ENCODE measurements at regions not wholly inside any gene's neighbourhood (a gene's known extent, or its start where the extent isn't known, plus 50 kb on each side); places are given as distances from the start of the nearest gene placed in this dataset.

DNA sequence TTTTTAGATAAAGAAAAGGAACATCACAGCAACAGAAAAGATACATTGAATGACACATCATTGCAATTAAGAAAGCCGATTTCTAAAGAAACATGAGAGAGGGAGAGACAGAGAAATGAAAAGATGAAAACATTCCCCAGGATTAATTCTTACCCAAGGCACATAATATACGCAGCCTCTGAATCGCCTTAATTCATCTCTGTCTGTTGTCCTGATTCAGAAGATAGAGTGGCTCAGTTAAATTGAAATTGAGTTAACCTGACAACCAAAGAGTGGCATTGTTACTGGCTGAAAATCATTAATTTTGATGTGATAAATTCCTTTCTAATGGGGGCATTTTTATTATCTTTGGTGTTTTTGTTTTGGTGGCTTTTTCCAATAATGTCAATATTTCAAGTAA is 701.9 kb downstream of the EDEM1 start:
- WGBS: 62% methylated on average over 3 of the region's 3 CpGs
- H3K9me3 ChIP-seq: no peaks in the 10 kb centered on the region
- H3K4me3 ChIP-seq: no peak overlapping the region
- H3K4me1 ChIP-seq: no peaks in the 10 kb centered on the region
- DNase-seq (ENCODE audit: low spot score in 2 of 2): no peak
- TF ChIP-seq POLR2AphosphoS5 (IDR thresholded peaks at IDR 0.05) (no peak), POLR2A (IDR thresholded peaks at IDR 0.05) (no peak), EP300 (IDR thresholded peaks at IDR 0.05) (no peak)
- TF ChIP-seq, protein P1, sequence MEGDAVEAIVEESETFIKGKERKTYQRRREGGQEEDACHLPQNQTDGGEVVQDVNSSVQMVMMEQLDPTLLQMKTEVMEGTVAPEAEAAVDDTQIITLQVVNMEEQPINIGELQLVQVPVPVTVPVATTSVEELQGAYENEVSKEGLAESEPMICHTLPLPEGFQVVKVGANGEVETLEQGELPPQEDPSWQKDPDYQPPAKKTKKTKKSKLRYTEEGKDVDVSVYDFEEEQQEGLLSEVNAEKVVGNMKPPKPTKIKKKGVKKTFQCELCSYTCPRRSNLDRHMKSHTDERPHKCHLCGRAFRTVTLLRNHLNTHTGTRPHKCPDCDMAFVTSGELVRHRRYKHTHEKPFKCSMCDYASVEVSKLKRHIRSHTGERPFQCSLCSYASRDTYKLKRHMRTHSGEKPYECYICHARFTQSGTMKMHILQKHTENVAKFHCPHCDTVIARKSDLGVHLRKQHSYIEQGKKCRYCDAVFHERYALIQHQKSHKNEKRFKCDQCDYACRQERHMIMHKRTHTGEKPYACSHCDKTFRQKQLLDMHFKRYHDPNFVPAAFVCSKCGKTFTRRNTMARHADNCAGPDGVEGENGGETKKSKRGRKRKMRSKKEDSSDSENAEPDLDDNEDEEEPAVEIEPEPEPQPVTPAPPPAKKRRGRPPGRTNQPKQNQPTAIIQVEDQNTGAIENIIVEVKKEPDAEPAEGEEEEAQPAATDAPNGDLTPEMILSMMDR (IDR thresholded peaks at IDR 0.05): no peak
- no peak overlapping the region for H3K27ac ChIP-seq
- H3K36me3 ChIP-seq: no peaks in the 10 kb centered on the region
- H3K27me3 ChIP-seq: no peaks in the 10 kb centered on the region

DNA sequence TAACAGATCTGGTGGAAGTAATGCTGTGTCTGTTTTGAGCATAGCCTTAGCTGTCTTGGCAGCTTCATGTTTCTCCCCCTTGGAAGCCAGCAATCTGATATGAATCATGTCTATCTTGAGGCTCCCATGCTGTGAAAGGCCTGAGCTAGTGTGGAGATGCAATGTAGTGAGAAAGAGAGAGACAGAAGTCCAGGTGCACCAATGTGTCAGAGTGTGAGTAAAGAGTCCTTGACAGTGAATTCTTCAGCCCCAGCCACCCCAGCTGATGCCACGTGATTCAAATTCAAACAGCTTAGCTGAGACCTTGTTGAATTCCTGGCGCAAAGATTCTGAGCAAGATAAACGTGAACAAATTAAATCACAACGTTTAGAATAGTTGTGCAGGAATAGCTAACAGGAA is 704.2 kb downstream of the EDEM1 start:
- no peak for DNase-seq (ENCODE audit: low spot score in 2 of 2)
- Histone ChIP-seq H3K4me3 (no peak overlapping the region), H3K36me3 (no peaks in the 10 kb centered on the region), H3K4me1 (no peaks in the 10 kb centered on the region), H3K9me3 (no peaks in the 10 kb centered on the region), H3K27ac (no peak overlapping the region), H3K27me3 (no peaks in the 10 kb centered on the region)
- WGBS: 52% methylated on average over 4 of the region's 4 CpGs
- TF ChIP-seq, protein P1 (IDR thresholded peaks at IDR 0.05): no peak
- TF ChIP-seq POLR2A (IDR thresholded peaks at IDR 0.05) (no peak), EP300 (IDR thresholded peaks at IDR 0.05) (no peak), POLR2AphosphoS5 (IDR thresholded peaks at IDR 0.05) (no peak)

DNA sequence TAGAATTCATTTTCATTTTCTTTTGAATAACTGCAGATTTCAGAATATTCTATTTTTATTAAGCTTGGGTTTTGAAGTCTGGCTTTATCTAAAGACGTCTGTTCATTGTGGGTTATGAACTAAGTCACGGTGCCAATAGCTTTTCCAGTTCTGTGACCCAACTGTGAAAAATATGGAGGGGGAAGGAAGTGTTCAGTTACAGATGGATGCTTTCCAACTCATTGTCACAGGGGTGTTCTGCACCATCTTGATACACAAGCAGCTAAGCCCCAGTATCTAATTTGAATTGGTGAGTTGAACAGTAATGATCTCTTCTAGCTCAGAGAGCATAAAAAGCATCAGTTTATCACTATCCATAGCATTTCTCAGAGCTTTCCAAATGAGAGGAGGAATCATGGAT is 710.6 kb downstream of the EDEM1 start:
- 64% methylated on average over 2 of the region's 2 CpGs for WGBS

DNA sequence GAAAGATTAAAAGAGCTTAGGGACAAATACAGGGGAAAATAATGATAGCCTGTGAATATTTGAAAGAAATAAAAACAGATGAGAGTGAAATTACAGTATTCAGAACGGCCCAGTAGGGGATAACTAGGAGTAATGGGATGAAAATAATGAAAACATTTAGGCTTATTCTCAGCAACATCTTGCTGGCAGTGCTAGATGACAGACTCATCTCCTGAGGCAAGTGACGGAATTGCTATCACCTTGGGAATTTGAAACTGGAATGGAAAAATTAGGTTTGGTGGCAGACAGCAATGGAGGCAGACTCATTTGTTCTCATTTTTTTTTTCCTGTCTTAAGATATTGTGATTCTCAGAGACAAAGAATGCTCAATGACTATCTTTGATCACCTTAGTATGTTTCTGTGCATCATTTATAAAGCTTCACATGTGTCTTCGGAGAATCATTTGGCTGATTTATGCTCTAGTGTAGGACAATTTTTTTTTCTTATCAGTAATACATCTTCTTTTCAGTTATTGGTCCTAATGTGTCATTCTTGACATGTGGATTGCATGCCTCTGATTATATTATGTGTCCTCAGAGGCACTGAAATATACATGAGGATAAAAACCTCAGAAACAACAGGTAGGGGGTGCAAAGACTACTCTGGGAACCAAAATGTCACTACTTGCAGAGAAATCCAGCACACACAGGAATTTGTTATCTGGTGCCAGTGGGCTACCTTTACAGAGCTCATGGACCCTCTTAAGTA is 711.7 kb downstream of the EDEM1 start:
- no peak for TF ChIP-seq POLR2AphosphoS5 (IDR thresholded peaks at IDR 0.05)
- TF ChIP-seq, protein P1 (IDR thresholded peaks at IDR 0.05): no peak
- no peak for TF ChIP-seq POLR2A (IDR thresholded peaks at IDR 0.05)
- no peak for TF ChIP-seq EP300 (IDR thresholded peaks at IDR 0.05)

More for the DNA sequence above, 710.6 kb downstream of the EDEM1 start:
- no peak for DNase-seq (ENCODE audit: low spot score in 2 of 2)
- no peaks in the 10 kb centered on the region for H3K4me1 ChIP-seq
- H3K9me3 ChIP-seq: no peaks in the 10 kb centered on the region
- TF ChIP-seq, protein P1 (IDR thresholded peaks at IDR 0.05): no peak
- TF ChIP-seq POLR2A (IDR thresholded peaks at IDR 0.05) (no peak), POLR2AphosphoS5 (IDR thresholded peaks at IDR 0.05) (no peak), EP300 (IDR thresholded peaks at IDR 0.05) (no peak)
- no peak overlapping the region for H3K4me3 ChIP-seq
- no peaks in the 10 kb centered on the region for H3K27me3 ChIP-seq
- no peaks in the 10 kb centered on the region for H3K36me3 ChIP-seq
- no peak overlapping the region for H3K27ac ChIP-seq

DNA sequence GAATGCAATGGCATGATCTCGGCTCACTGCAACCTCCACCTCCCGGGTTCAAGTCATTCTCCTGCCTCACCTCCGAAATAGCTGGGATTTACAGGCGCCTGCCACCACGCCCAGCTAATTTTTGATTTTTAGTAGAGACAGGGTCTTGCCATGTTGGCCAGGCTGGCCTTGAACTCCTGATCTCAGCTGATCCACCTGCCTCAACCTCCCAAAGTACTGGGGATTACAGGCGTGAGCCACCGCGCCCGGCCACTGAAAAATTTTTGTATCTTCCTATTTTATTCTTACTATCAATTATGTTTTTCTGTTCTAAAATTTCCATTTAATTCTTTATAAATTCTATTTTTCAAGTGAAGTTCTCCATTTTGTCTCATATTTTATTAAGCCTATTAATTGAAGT is 730.4 kb downstream of the EDEM1 start:
- peaks cover 4% of the 10 kb centered on the region for H3K9me3 ChIP-seq
- no peak overlapping the region for H3K27ac ChIP-seq
- no peaks in the 10 kb centered on the region for H3K4me1 ChIP-seq
- H3K36me3 ChIP-seq: no peaks in the 10 kb centered on the region
- DNase-seq (ENCODE audit: low spot score in 2 of 2): no peak
- H3K4me3 ChIP-seq: no peak overlapping the region
- 98% methylated on average over 9 of the region's 9 CpGs for WGBS
- no peaks in the 10 kb centered on the region for H3K27me3 ChIP-seq
- TF ChIP-seq, protein P1 (IDR thresholded peaks at IDR 0.05): no peak
- TF ChIP-seq EP300 (IDR thresholded peaks at IDR 0.05) (no peak), POLR2A (IDR thresholded peaks at IDR 0.05) (no peak)

More for the DNA sequence above, 711.7 kb downstream of the EDEM1 start:
- no peak overlapping the region for H3K27ac ChIP-seq
- WGBS: 44% methylated on average over 3 of the region's 3 CpGs
- H3K9me3 ChIP-seq: peaks cover 3% of the 10 kb centered on the region
- H3K4me3 ChIP-seq: no peak overlapping the region
- no peaks in the 10 kb centered on the region for H3K36me3 ChIP-seq
- H3K27me3 ChIP-seq: no peaks in the 10 kb centered on the region
- no peaks in the 10 kb centered on the region for H3K4me1 ChIP-seq
- no peak for DNase-seq (ENCODE audit: low spot score in 2 of 2)
